ENCODE measurements at regions not wholly inside any gene's neighbourhood (a gene's known extent, or its start where the extent isn't known, plus 50 kb on each side); places are given as distances from the start of the nearest gene placed in this dataset.

DNA sequence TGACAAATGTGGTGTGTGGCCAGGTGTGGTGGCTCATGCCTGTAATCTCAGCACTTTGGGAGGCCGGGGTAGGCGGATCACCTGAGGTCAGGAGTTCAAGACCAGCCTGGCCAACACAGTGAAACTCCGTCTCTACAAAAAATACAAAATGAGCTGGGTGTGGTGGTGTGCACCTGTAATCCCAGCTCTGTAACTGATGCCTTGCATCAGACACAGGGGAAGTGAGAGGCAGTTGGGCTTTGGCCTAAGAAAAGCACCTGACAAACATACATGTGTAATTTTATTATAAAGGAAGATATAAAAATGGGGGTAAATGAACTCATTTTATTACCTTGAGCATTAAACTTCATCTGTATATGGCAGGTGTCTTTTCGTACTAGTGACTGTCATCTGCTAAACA, 66.7 kb upstream of the FAM136A start:
- TF ChIP-seq POLR2A (IDR thresholded peaks at IDR 0.05), result no peak
- TF ChIP-seq, protein P1, sequence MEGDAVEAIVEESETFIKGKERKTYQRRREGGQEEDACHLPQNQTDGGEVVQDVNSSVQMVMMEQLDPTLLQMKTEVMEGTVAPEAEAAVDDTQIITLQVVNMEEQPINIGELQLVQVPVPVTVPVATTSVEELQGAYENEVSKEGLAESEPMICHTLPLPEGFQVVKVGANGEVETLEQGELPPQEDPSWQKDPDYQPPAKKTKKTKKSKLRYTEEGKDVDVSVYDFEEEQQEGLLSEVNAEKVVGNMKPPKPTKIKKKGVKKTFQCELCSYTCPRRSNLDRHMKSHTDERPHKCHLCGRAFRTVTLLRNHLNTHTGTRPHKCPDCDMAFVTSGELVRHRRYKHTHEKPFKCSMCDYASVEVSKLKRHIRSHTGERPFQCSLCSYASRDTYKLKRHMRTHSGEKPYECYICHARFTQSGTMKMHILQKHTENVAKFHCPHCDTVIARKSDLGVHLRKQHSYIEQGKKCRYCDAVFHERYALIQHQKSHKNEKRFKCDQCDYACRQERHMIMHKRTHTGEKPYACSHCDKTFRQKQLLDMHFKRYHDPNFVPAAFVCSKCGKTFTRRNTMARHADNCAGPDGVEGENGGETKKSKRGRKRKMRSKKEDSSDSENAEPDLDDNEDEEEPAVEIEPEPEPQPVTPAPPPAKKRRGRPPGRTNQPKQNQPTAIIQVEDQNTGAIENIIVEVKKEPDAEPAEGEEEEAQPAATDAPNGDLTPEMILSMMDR (IDR thresholded peaks at IDR 0.05 in 8 of 11, conservative IDR thresholded peaks at IDR 0.05 in 3 of 11), result no peak
